GM13976 (cell line): ENCODE measurements at regions not wholly inside any gene's neighbourhood (a gene's known extent, or its start where the extent isn't known, plus 50 kb on each side); places are given as distances from the start of the nearest gene placed in this dataset.

Experiments
- DNase-seq: peaks from one replicate; pipeline ENCODE4 v3.0.0; 2012; ENCODE audit warnings: low spot score
- in situ Hi-C: fragments of 300-500 bp; cut with MboI; formaldehyde crosslinking; loops from one replicate; pipeline ENCODE4 v1.12.0; 2022; ENCODE audit warnings: low sequenced_read_pairs, mixed read lengths, inconsistent platforms; ENCODE audit not compliant: unreplicated experiment
- TF ChIP-seq, protein P1 (sequence below): IDR thresholded peaks from 2 replicates; pipeline ENCODE4 v1.5.1; 2012; ENCODE audit warnings: borderline replicate concordance, mild to moderate bottlenecking; ENCODE audit not compliant: insufficient read depth; ENCODE audit errors: extremely low read depth, missing control alignments, control extremely low read depth

DNA sequence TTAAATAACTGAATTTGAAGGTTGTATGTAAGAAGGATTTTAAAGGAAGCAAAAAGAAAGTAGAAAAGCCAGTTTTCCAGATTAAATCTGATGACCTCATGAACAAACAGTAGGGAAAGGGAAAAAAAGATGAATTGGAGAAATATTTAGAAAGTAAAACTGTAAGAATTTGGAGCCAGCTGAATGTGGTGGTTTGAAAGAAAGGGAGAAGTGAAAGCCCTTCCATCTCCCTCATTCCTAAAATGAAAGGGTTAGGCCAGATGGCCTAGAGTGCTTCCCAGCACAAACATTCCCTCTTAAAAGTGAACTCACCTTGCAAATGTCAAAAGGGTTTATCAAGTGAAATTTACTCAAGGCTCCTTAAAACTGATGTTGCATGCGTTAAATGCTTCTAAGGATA, 139.3 kb upstream of the COL21A1 start:
- in situ Hi-C loops, result no loop called here
- TF ChIP-seq, protein P1, sequence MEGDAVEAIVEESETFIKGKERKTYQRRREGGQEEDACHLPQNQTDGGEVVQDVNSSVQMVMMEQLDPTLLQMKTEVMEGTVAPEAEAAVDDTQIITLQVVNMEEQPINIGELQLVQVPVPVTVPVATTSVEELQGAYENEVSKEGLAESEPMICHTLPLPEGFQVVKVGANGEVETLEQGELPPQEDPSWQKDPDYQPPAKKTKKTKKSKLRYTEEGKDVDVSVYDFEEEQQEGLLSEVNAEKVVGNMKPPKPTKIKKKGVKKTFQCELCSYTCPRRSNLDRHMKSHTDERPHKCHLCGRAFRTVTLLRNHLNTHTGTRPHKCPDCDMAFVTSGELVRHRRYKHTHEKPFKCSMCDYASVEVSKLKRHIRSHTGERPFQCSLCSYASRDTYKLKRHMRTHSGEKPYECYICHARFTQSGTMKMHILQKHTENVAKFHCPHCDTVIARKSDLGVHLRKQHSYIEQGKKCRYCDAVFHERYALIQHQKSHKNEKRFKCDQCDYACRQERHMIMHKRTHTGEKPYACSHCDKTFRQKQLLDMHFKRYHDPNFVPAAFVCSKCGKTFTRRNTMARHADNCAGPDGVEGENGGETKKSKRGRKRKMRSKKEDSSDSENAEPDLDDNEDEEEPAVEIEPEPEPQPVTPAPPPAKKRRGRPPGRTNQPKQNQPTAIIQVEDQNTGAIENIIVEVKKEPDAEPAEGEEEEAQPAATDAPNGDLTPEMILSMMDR, result no peak
- DNase-seq, result no peak

DNA sequence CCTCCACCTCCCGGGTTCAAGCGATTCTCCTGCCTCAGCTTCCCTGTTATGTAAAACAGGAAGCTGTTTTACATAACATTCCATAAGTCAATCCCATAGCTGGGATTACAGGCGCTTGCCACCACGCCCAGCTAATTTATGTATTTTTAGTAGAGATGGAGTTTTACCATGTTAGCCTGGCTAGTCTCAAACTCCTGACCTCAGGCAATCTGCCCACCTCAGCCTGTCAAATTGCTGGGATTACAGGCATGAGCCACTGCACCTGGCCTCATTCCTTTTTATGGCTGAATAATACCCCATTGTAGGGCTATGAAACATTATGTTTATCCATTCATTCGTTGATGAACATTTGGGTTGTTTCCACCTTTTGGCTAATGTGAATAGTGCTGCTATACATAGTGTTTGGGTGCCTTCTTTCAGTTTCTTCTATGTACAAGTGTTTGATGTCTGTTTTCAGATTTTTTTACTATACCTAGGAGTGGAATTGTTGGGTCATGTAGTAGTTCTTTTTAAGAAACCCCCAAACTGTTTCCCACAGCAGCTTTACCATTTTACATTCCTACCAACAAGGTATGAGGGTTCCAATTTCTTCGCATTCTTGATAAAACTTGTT, 138.7 kb upstream of the COL21A1 start:
- DNase-seq, result no peak
- TF ChIP-seq, protein P1, result no peak
- in situ Hi-C loops, result no loop called here

DNA sequence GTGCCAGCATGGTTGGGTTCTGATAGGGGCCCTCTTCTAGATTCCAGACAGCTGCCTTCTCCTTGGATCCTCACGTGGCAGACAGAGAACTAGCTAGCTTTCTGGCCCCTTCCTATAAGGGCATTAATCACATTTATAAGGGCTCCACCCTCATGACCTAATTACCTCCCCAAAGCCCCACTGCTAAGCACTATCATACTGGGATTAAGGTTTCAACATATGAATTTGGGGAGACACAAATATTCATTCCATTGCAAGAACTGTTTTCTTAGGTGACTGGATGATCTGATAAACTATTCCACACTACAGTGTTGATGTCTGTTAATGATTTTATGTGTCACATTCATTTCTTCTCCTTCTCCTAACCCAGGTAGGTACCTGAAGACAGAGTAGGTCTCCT, 135.8 kb upstream of the COL21A1 start:
- TF ChIP-seq, protein P1, result no peak
- in situ Hi-C loops, result no loop called here
- no peak for DNase-seq

DNA sequence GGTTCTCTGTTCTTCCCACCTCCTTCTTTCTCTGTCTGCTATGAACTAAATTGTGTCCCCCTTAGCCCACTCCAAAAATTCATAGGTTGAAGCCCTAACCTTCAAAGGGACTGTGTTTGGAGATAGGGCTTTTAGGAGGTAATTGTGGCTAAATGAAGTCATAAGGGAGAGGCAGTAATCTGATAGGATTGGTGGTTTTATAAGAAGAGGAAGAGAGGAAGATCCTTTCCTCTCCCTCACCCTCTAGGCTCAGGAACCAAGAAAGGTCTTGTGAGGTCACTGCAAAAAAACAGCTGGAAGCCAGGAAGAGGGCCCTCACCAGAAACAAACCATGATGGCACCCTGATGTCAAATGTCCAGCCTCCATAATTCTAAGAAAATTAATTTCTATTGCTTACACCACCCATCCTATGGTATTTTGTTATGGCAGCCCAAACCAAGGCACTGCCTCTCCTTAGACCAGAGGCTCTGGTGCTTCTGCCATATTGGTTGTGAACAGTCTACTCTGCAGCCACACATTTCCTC, 135.1 kb upstream of the COL21A1 start:
- in situ Hi-C loops, result no loop called here
- DNase-seq, result no peak
- TF ChIP-seq, protein P1, result no peak

DNA sequence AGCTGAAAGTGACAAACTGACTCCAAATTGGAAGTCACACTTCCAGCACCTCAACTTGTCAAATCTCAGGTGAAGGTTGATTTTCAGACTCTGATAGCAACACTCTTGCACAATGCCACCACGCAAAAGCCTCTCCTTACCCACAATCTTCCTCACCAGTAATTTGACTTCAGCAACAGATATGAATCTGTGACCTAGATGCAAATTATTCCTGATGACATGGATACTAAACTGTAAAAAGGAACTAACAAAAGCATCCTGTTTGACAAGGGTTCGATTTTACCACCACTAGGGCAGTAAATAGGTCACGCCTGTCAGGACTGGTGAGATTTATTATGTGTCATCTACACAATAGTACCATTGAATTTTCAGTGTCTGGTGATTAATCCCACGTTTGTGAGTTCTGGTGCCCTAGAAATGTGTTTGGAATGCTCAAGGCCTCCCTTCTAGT, 134.4 kb upstream of the COL21A1 start:
- in situ Hi-C loops, result no loop called here
- TF ChIP-seq, protein P1, result no peak
- DNase-seq, result no peak

DNA sequence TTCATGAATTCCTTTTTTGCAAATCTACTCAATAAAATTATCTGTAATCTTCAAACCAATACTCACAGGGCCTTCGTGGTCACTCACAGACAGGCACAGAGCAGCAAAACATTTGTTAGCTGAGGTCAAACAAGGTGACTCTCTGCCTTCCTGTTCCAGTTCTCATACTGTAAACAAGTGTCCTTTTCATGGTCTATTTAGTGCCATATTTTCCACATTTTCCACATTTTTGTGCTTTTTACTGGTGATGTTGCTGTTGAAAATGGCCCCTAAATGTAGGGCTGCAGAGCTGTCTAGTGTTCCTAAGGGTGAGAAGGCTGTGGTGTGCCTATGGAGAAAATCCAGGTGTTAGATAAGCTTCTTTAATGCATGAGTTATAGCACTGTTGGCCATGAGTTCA, 133.1 kb upstream of the COL21A1 start:
- DNase-seq, result no peak

More for the DNA sequence above, 133.1 kb upstream of the COL21A1 start:
- in situ Hi-C loops, result no loop called here
- TF ChIP-seq, protein P1, result no peak
